HG03039 (cell line): ENCODE measurements at regions not wholly inside any gene's neighbourhood (a gene's known extent, or its start where the extent isn't known, plus 50 kb on each side); places are given as distances from the start of the nearest gene placed in this dataset.
"Not testable (repeated sequence)": the region's sequence is repeated elsewhere in the genome, so short reads cannot be mapped to it uniquely, and the experiment has no call there.

Source experiments
- ATAC-seq: cut with Tn5 transposase; IDR thresholded peaks from one replicate; pipeline ENCODE4 v1.9.1; 2021; ENCODE audit warnings: mild to moderate bottlenecking, moderate library complexity; ENCODE audit not compliant: unreplicated experiment

- no peak for ATAC-seq
These were observed 312.5 kb downstream of the ZIC3 start for GRCh38 chrX:137878401-137878800.

GRCh38 chrX:137882960-137883359 lies 317.0 kb downstream of the ZIC3 start:
- no peak for ATAC-seq

- not testable (repeated sequence) for ATAC-seq
These were observed 318.9 kb downstream of the ZIC3 start for GRCh38 chrX:137884813-137885212.

- ATAC-seq: no peak
These were observed 325.5 kb downstream of the ZIC3 start for GRCh38 chrX:137891431-137891830.

GRCh38 chrX:137896123-137896522 lies 330.2 kb downstream of the ZIC3 start:
- no peak for ATAC-seq

- no peak for ATAC-seq
These were observed 349.5 kb downstream of the ZIC3 start for GRCh38 chrX:137915466-137915865.

GRCh38 chrX:137916090-137916746 lies 350.3 kb downstream of the ZIC3 start:
- ATAC-seq: no peak

- no peak for ATAC-seq
These were observed 360.2 kb downstream of the ZIC3 start for GRCh38 chrX:137926090-137926489.

GRCh38 chrX:137929951-137930350 lies 364.0 kb downstream of the ZIC3 start:
- no peak for ATAC-seq

GRCh38 chrX:137930533-137930932 lies 364.6 kb downstream of the ZIC3 start:
- ATAC-seq: no peak

- not testable (repeated sequence) for ATAC-seq
These were observed 368.3 kb downstream of the ZIC3 start for GRCh38 chrX:137934214-137934613.

- not testable (repeated sequence) for ATAC-seq
These were observed 369.0 kb downstream of the ZIC3 start for GRCh38 chrX:137934887-137935286.

GRCh38 chrX:137945470-137945869 lies 379.5 kb downstream of the ZIC3 start:
- ATAC-seq: no peak

GRCh38 chrX:137969191-137969590 lies 403.3 kb downstream of the ZIC3 start:
- no peak for ATAC-seq

GRCh38 chrX:137982472-137983172 lies 416.7 kb downstream of the ZIC3 start:
- no peak for ATAC-seq

- no peak for ATAC-seq
These were observed 422.5 kb downstream of the ZIC3 start for GRCh38 chrX:137988470-137988869.

GRCh38 chrX:137998619-137999018 lies 432.7 kb downstream of the ZIC3 start:
- ATAC-seq: no peak

- ATAC-seq: no peak
These were observed 433.1 kb downstream of the ZIC3 start for GRCh38 chrX:137999071-137999470.

- no peak for ATAC-seq
These were observed 433.6 kb downstream of the ZIC3 start for GRCh38 chrX:137999552-137999951.

- no peak for ATAC-seq
These were observed 435.3 kb downstream of the ZIC3 start for GRCh38 chrX:138001226-138001625.

GRCh38 chrX:138006180-138006579 lies 440.3 kb downstream of the ZIC3 start:
- ATAC-seq: no peak

GRCh38 chrX:138008281-138008680 lies 442.4 kb downstream of the ZIC3 start:
- no peak for ATAC-seq

- ATAC-seq: no peak
These were observed 445.5 kb downstream of the ZIC3 start for GRCh38 chrX:138011468-138011867.
